PC-9 (cell line): ENCODE measurements at regions not wholly inside any gene's neighbourhood (a gene's known extent, or its start where the extent isn't known, plus 50 kb on each side); places are given as distances from the start of the nearest gene placed in this dataset.

Experiments
- CTCF ChIP-seq: fragments of 200-600 bp; sonication (generic); conservative IDR thresholded peaks from 2 replicates; pipeline ENCODE4 v1.6.1; 2017; ENCODE audit warnings: mixed run types, antibody characterized with exemption, mild to moderate bottlenecking, moderate library complexity
- EZH2 ChIP-seq: fragments of 200-600 bp; sonication (generic); IDR thresholded peaks from 2 replicates; pipeline ENCODE4 v1.8.0; 2017; ENCODE audit warnings: antibody characterized with exemption, low read depth

GRCh38 chr2:191521608-191522208 is 156.2 kb upstream of the NABP1 start:
- peak; percentile 75 for TF ChIP-seq CTCF
- TF ChIP-seq EZH2 = no peak
